ENCODE measurements at regions not wholly inside any gene's neighbourhood (a gene's known extent, or its start where the extent isn't known, plus 50 kb on each side); places are given as distances from the start of the nearest gene placed in this dataset.

DNA sequence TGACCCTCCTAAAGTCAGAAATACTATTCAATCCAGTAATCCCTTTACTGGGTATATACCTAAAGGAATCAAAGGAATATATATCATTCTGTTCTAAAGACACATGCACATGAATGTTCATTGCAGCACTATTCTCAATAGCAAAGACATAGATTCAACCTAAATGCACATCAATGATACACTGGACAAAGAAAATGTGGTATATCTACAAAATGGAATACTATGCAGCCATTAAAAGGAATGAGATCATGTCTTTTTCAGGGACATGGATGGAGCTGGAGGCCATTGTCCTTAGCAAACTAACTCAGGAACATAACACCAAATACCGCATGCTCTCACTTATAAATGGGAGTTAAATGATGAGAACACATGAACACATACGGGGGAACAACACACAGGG, 306.0 kb upstream of the EPHA5 start:
- no peak for TF ChIP-seq POLR2A (IDR thresholded peaks at IDR 0.05)
- TF ChIP-seq, protein P1, sequence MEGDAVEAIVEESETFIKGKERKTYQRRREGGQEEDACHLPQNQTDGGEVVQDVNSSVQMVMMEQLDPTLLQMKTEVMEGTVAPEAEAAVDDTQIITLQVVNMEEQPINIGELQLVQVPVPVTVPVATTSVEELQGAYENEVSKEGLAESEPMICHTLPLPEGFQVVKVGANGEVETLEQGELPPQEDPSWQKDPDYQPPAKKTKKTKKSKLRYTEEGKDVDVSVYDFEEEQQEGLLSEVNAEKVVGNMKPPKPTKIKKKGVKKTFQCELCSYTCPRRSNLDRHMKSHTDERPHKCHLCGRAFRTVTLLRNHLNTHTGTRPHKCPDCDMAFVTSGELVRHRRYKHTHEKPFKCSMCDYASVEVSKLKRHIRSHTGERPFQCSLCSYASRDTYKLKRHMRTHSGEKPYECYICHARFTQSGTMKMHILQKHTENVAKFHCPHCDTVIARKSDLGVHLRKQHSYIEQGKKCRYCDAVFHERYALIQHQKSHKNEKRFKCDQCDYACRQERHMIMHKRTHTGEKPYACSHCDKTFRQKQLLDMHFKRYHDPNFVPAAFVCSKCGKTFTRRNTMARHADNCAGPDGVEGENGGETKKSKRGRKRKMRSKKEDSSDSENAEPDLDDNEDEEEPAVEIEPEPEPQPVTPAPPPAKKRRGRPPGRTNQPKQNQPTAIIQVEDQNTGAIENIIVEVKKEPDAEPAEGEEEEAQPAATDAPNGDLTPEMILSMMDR (IDR thresholded peaks at IDR 0.05) = no peak
